Ascending aorta (tissue), 2 donors: ENCODE measurements at regions not wholly inside any gene's neighbourhood (a gene's known extent, or its start where the extent isn't known, plus 50 kb on each side); places are given as distances from the start of the nearest gene placed in this dataset.

Experiments
- DNase-seq, 2 donors: peaks; one replicate each; pipeline ENCODE4 v3.0.0-alpha.2; 2019; ENCODE audit warnings: low spot score in 2 of 2
- H3K27ac ChIP-seq, 2 donors: fragments of 200-600 bp; sonication (generic); one replicate each; pipeline ENCODE4 v1.5.1; 2016 to 2017; ENCODE audit warnings: mild to moderate bottlenecking in 1 of 2
- H3K27me3 ChIP-seq: fragments of 200-600 bp; sonication (generic); one replicate; pipeline ENCODE4 v1.5.1; 2017
- H3K36me3 ChIP-seq, 2 donors: fragments of 200-600 bp; sonication (generic); one replicate each; pipeline ENCODE4 v1.5.1; 2016
- H3K4me1 ChIP-seq, 2 donors: fragments of 200-600 bp; sonication (generic); one replicate each; pipeline ENCODE4 v1.5.1; 2016 to 2017; ENCODE audit warnings: mild to moderate bottlenecking in 1 of 2
- H3K4me3 ChIP-seq, 2 donors: fragments of 200-600 bp; sonication (generic); one replicate each; pipeline ENCODE4 v1.5.1; 2016 to 2017; ENCODE audit warnings: mild to moderate bottlenecking in 1 of 2
- H3K9me3 ChIP-seq, 2 donors: fragments of 200-600 bp; sonication (generic); one replicate each; pipeline ENCODE4 v1.5.1; 2016
- intact Hi-C: fragments of 100-400 bp; cut with DNase I; formaldehyde crosslinking; loops from one replicate; pipeline ENCODE4 v1.15.1; 2023
- TF ChIP-seq, protein P1 (sequence below), 3 experiments: fragments of 200-600 bp in 2 of 3; fragments of 450-650 bp in 1 of 3; sonication (generic) in 2 of 3; IDR thresholded peaks; one replicate each; pipeline ENCODE4 v1.5.1; 2016 to 2019; ENCODE audit warnings: antibody characterized with exemption in 3 of 3, mild to moderate bottlenecking in 1 of 3, moderate library complexity in 1 of 3

DNA sequence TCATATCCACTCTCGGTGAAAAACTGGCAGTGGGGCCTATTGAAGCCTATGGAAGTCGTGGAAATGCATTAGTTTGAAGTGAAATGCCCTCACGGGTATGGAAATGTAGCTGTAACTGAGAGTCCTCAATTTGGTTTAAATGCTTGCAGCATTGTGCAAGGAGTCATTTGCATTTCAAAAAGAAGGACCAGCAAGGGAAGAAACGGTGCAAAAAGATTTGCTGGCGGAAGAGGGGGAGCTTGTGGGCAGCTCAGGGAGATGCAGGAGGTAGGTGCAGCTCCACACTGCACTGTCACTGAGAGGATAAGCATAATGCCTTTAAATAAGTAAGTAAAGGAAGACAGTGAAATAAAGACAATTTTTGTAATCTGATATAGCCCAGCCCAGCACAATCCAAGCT is 400.4 kb upstream of the DIPK2B start:
- H3K4me1 ChIP-seq, result no peaks in the 10 kb centered on the region
- TF ChIP-seq, protein P1, sequence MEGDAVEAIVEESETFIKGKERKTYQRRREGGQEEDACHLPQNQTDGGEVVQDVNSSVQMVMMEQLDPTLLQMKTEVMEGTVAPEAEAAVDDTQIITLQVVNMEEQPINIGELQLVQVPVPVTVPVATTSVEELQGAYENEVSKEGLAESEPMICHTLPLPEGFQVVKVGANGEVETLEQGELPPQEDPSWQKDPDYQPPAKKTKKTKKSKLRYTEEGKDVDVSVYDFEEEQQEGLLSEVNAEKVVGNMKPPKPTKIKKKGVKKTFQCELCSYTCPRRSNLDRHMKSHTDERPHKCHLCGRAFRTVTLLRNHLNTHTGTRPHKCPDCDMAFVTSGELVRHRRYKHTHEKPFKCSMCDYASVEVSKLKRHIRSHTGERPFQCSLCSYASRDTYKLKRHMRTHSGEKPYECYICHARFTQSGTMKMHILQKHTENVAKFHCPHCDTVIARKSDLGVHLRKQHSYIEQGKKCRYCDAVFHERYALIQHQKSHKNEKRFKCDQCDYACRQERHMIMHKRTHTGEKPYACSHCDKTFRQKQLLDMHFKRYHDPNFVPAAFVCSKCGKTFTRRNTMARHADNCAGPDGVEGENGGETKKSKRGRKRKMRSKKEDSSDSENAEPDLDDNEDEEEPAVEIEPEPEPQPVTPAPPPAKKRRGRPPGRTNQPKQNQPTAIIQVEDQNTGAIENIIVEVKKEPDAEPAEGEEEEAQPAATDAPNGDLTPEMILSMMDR (IDR thresholded peaks at IDR 0.05), result no peak
- no peak for DNase-seq
- no peaks in the 10 kb centered on the region for H3K9me3 ChIP-seq
- no peaks in the 10 kb centered on the region for H3K36me3 ChIP-seq
- no peak overlapping the region for H3K4me3 ChIP-seq
- no peaks in the 10 kb centered on the region for H3K27me3 ChIP-seq
- no peak overlapping the region for H3K27ac ChIP-seq
- intact Hi-C loops, result no loop called here

GRCh38 chrX:45598861-45599260 is 398.2 kb upstream of the DIPK2B start:
- TF ChIP-seq, protein P1 (IDR thresholded peaks at IDR 0.05), result no peak
- H3K4me1 ChIP-seq, result no peaks in the 10 kb centered on the region
- H3K9me3 ChIP-seq, result no peaks in the 10 kb centered on the region
- no peak for DNase-seq
- H3K27ac ChIP-seq, result no peak overlapping the region
- H3K36me3 ChIP-seq, result no peaks in the 10 kb centered on the region
- H3K27me3 ChIP-seq, result no peaks in the 10 kb centered on the region
- intact Hi-C loops, result loop anchor here (5.0 to 10.0 kb wide), 2 partner anchors 148 to 776 kb away; no protein-coding TSS in a partner anchor
- H3K4me3 ChIP-seq, result no peak overlapping the region

DNA sequence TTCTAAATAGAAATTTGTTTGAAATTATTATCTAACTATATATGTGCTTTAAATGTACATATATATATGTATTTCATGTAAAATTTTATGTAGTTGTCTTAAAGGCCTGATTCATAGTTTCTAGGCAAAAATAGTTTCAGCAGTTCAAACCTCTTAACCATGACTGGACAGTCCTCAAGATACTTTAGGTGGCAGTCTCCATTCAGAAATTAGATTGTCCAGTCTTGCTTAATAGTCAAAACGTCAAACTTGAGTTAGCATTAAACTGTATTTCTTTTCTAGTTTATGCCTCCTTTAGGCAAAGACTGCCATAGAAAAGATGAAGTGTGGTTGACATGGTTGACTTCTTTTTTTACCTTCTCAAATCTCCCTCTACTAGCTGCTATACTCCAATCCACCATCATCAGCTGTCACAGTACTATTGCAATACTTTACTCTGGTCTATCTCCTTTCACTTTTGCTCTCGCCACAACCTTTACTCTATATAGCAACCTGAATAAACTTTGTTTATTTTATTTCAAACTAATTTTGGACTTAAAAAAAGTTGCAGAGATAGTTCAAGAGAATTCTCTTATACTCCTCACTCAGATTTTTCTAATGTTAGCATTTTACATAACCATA is 395.6 kb upstream of the DIPK2B start:
- Histone ChIP-seq H3K27ac (no peak overlapping the region), H3K27me3 (no peaks in the 10 kb centered on the region), H3K36me3 (no peaks in the 10 kb centered on the region), H3K4me1 (no peaks in the 10 kb centered on the region), H3K4me3 (no peak overlapping the region), H3K9me3 (no peaks in the 10 kb centered on the region)
- intact Hi-C loops, result loop anchor here (5.0 to 10.0 kb wide), 2 partner anchors 151 to 779 kb away; no protein-coding TSS in a partner anchor
- DNase-seq, result no peak
- TF ChIP-seq, protein P1 (IDR thresholded peaks at IDR 0.05), result peak in 1 of 3 experiments; percentile 33

DNA sequence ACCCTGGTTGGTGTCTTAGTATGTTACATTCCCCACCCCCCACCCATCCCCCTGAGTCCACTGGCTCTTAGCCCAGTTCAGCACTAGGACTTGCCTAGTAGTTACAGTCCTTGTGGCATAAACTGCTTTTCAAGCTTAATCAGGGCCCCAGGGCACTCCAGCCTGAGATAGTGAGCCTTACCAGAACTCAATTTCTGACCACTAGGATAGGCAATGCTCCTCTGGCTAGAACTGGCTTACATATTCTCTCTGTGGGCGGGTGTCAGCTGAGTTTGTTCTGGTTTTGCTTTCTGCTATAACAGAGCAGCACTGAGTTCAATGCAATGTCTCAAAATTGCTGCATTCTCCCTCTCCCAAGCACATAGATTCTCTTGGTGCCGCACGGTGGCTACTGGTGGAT is 391.4 kb upstream of the DIPK2B start:
- DNase-seq, result no peak
- no peak overlapping the region for H3K27ac ChIP-seq
- H3K27me3 ChIP-seq, result no peaks in the 10 kb centered on the region
- H3K9me3 ChIP-seq, result no peaks in the 10 kb centered on the region
- TF ChIP-seq, protein P1 (IDR thresholded peaks at IDR 0.05), result no peak
- H3K4me1 ChIP-seq, result no peaks in the 10 kb centered on the region
- H3K4me3 ChIP-seq, result no peak overlapping the region
- intact Hi-C loops, result loop anchor here (10.0 kb wide), 1 partner anchor 783 kb away; no protein-coding TSS in a partner anchor
- no peaks in the 10 kb centered on the region for H3K36me3 ChIP-seq

DNA sequence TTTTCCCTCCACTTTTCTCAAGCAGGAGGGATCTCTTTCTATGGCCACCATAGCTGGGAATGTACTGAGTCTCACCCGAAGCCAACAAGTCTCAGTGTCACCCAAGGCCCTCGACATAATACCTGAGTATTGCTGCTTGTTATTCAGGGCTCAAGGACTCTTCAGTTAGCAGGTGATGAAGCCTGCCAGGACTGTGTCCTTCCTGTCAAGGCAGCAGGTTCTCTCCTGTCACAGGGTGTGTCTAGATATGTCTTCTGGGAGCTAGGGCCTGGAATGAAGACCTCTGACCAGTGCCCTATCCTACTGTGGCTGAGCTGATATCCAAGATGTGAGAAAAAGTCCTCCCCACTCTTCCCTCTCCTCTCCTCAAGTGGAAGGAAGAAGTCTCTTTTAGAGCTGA is 391.0 kb upstream of the DIPK2B start:
- H3K9me3 ChIP-seq, result no peaks in the 10 kb centered on the region
- H3K36me3 ChIP-seq, result no peaks in the 10 kb centered on the region
- TF ChIP-seq, protein P1 (IDR thresholded peaks at IDR 0.05), result no peak
- H3K27me3 ChIP-seq, result no peaks in the 10 kb centered on the region
- H3K4me3 ChIP-seq, result no peak overlapping the region
- no peak overlapping the region for H3K27ac ChIP-seq
- DNase-seq, result no peak
- no peaks in the 10 kb centered on the region for H3K4me1 ChIP-seq
- intact Hi-C loops, result loop anchor here (10.0 kb wide), 1 partner anchor 783 kb away; no protein-coding TSS in a partner anchor
